Lower lobe of right lung (tissue), 2 donors: ENCODE measurements at regions not wholly inside any gene's neighbourhood (a gene's known extent, or its start where the extent isn't known, plus 50 kb on each side); places are given as distances from the start of the nearest gene placed in this dataset.
"Not testable (repeated sequence)": the region's sequence is repeated elsewhere in the genome, so short reads cannot be mapped to it uniquely, and the experiment has no call there.

Source experiments
- ATAC-seq, 2 donors: fragments of 200-7000 bp; cut with Tn5 transposase; one replicate each; pipeline ENCODE4 v1.9.1; 2020 to 2022; ENCODE audit warnings: mild to moderate bottlenecking in 2 of 2, moderate library complexity in 2 of 2
- DNase-seq: peaks from one replicate; pipeline ENCODE4 v3.0.0-alpha.2; 2020
- H3K27ac ChIP-seq: fragments of 200-600 bp; one replicate; pipeline ENCODE4 v1.8.0; 2022
- H3K27me3 ChIP-seq: fragments of 200-600 bp; one replicate; pipeline ENCODE4 v1.8.0; 2022; ENCODE audit warnings: low read depth
- H3K36me3 ChIP-seq: fragments of 200-600 bp; one replicate; pipeline ENCODE4 v1.8.0; 2022; ENCODE audit warnings: mild to moderate bottlenecking
- H3K4me1 ChIP-seq: fragments of 200-600 bp; one replicate; pipeline ENCODE4 v1.8.0; 2022
- H3K4me3 ChIP-seq: fragments of 200-600 bp; one replicate; pipeline ENCODE4 v1.8.0; 2022; ENCODE audit warnings: mild to moderate bottlenecking
- H3K9me3 ChIP-seq: fragments of 200-600 bp; one replicate; pipeline ENCODE4 v1.8.0; 2022
- intact Hi-C: fragments of 100-400 bp; cut with DNase I; formaldehyde crosslinking; loops from one replicate; pipeline ENCODE4 v1.11.0; 2022
- TF ChIP-seq, protein P1 (sequence below): fragments of 200-600 bp; IDR thresholded peaks from one replicate; pipeline ENCODE4 v1.8.0; 2022; ENCODE audit warnings: antibody characterized with exemption, mild to moderate bottlenecking
- donor health status: DM: no; HTN: yes; CAD: no; lungs with severe emphysema.

DNA sequence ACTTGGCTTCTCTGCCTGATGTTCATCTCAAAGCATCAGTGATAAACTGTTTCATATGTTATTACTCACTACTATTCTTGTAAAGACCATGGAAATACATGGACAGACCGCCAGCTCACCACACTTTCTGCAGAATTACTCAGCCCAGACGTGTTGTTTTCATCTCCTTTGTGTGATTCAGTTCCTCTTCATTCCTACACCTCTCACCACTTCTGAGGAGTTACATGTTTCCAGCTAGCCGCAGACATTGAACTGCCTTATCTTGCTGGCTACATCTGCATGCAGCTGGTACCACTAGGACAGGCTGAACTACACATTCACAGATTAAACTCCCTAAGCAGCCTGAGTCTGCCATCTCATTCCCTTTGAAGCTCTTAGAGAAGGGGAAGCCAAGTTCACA is 443.2 kb upstream of the FGF16 start:
- Histone ChIP-seq H3K9me3 (no peaks in the 10 kb centered on the region), H3K27ac (no peak overlapping the region), H3K36me3 (no peaks in the 10 kb centered on the region), H3K4me3 (no peak overlapping the region), H3K4me1 (no peaks in the 10 kb centered on the region), H3K27me3 (no peaks in the 10 kb centered on the region)
- intact Hi-C loops, result no loop called here
- no peak for ATAC-seq
- TF ChIP-seq, protein P1, sequence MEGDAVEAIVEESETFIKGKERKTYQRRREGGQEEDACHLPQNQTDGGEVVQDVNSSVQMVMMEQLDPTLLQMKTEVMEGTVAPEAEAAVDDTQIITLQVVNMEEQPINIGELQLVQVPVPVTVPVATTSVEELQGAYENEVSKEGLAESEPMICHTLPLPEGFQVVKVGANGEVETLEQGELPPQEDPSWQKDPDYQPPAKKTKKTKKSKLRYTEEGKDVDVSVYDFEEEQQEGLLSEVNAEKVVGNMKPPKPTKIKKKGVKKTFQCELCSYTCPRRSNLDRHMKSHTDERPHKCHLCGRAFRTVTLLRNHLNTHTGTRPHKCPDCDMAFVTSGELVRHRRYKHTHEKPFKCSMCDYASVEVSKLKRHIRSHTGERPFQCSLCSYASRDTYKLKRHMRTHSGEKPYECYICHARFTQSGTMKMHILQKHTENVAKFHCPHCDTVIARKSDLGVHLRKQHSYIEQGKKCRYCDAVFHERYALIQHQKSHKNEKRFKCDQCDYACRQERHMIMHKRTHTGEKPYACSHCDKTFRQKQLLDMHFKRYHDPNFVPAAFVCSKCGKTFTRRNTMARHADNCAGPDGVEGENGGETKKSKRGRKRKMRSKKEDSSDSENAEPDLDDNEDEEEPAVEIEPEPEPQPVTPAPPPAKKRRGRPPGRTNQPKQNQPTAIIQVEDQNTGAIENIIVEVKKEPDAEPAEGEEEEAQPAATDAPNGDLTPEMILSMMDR, result no peak
- DNase-seq, result no peak

DNA sequence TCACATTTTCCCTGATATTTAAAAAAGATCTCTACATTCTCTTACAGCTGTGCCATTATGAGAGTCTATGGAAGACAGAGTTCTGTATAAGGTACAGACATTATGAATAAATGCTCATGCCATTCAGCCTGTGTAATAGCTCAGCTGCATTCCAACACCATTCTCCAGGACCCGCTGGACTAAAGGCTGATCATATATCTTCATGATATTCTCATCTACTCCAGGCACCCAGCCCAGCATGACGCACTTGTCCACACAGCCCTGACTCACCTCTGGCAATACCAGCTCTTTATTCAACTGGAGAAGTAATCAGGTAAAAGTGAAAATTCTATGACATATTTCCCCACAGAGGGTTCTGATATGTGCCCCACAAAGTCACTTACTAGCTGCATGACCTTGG is 437.5 kb upstream of the FGF16 start:
- Histone ChIP-seq H3K4me1 (no peaks in the 10 kb centered on the region), H3K27ac (no peak overlapping the region), H3K9me3 (no peaks in the 10 kb centered on the region), H3K4me3 (no peak overlapping the region), H3K36me3 (no peaks in the 10 kb centered on the region), H3K27me3 (no peaks in the 10 kb centered on the region)
- TF ChIP-seq, protein P1, result no peak
- intact Hi-C loops, result no loop called here
- DNase-seq (no peak), ATAC-seq (peak in 1 of 2 donors; percentile 42)

DNA sequence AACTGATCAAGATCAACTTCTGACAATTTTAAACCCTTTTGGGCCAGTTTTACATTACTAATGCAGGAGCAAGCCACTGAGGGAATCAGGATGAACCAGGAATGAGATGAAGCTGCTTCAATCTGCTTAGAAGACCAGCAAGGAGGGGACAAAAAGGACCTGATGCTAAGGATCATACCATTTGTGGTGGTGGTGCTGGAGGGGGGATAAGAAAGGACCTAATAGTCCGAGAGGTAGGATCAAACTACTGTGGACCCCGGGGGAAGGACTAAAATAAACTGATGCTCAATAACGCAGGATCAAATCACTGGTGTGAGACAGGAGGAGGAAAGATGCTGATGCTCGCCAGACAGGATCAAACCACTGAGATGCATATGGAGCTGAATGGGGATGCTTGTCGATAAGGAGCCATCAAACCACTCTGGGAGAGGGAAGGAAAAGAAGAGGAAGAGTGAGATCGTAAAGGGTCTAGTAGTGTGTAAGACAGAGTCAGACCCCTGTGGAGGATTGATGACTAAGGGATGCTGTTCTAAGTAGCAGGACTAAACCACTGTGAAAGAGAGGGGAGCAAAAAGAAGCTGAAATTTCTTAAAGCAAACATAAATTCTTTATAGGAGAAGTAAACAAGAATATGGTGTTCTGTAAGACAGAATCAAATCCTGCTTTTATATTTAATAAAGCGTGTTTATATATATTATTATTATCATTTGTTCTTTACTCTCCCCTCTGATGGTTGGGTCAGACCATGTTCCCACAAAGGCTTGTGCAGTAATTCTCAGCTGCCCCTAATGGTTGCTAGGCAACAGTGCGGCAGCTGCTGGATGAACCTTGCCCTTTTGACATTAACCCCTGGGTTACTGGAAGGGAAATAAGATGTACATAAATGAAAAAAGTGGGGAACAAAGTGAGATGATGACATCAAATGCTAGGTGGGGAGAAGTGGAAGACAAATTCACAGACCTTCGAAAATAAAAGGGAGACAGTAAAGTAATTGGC is 432.5 kb upstream of the FGF16 start:
- no peak overlapping the region for H3K27ac ChIP-seq
- intact Hi-C loops, result no loop called here
- no peaks in the 10 kb centered on the region for H3K36me3 ChIP-seq
- H3K27me3 ChIP-seq, result no peaks in the 10 kb centered on the region
- no peak for ATAC-seq
- TF ChIP-seq, protein P1, result no peak
- DNase-seq, result no peak
- no peak overlapping the region for H3K4me3 ChIP-seq
- H3K9me3 ChIP-seq, result no peaks in the 10 kb centered on the region
- no peaks in the 10 kb centered on the region for H3K4me1 ChIP-seq

DNA sequence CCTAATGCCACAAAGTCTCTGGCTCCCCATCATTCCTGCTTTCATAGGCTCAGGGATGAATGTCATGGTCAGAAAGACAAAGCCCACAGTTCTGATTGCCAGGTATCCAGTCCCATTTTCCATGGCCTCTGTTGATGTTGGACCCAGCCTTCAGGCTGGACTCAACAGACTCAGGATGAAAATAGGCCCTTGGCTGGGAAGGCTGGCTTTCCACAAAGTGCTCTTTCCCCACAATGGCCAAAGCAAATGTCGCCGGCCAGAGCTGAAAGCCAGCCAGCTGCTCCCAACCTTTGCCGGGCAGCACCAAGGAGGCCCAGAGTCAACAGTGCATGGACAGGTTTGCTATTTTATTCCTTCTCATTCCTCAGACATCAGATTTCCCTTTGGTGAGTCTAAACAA is 430.1 kb upstream of the FGF16 start:
- Histone ChIP-seq H3K4me3 (no peak overlapping the region), H3K36me3 (no peaks in the 10 kb centered on the region), H3K27ac (no peak overlapping the region), H3K27me3 (no peaks in the 10 kb centered on the region), H3K4me1 (no peaks in the 10 kb centered on the region), H3K9me3 (no peaks in the 10 kb centered on the region)
- ATAC-seq, result no peak
- intact Hi-C loops, result no loop called here
- no peak for DNase-seq
- TF ChIP-seq, protein P1, result no peak

DNA sequence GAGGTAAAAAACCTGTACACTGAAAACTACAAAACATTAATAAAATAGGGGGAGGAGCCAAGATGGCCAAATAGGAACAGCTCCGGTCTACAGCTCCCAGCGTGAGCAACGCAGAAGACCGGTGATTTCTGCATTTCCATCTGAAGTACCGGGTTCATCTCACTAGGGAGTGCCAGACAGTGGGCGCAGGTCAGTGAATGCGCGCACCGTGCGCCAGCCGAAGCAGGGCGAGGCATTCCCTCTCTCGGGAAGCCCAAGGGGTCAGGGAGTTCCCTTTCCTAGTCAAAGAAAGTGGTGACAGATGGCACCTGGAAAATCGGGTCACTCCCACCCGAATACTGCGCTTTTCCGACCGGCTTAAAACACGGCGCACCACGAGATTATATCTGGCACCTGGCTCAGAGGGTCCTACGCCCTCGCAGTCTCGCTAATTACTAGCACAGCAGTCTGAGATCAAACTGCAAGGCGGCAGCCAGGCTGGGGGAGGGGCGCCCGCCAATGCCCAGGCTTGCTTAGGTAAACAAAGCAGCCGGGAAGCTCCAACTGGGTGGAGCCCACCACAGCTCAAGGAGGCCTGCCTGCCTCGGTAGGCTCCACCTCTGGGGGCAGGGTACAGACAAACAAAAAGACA is 400.9 kb upstream of the FGF16 start:
- H3K9me3 ChIP-seq, H3K27me3 ChIP-seq, H3K27ac ChIP-seq, H3K36me3 ChIP-seq, ATAC-seq, DNase-seq, H3K4me1 ChIP-seq, intact Hi-C loops: not testable (repeated sequence)
- H3K4me3 ChIP-seq, result peak overlapping the region; percentile 45

DNA sequence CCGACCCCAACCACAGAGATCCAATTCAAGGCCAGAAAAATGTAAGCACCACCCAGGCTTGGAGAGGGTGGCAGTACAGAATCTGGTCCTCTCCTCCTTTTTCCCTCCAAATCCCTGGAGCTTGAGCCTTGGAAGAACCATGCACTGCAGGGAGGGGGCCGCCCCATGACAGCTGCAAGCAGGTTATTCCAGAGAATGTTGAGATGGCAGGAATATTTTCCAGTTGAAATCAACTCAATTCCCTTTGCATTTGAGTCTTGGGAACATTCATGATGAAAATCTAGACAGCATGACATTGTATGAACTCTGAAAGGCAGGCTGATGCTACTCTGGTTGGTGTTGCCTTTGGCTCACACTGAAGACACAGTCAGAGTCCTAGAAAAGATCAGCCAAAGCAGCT is 386.6 kb upstream of the FGF16 start:
- no peak for DNase-seq
- TF ChIP-seq, protein P1, result no peak
- Histone ChIP-seq H3K4me3 (no peak overlapping the region), H3K36me3 (no peaks in the 10 kb centered on the region), H3K27me3 (no peaks in the 10 kb centered on the region), H3K9me3 (no peaks in the 10 kb centered on the region), H3K27ac (no peak overlapping the region), H3K4me1 (no peaks in the 10 kb centered on the region)
- intact Hi-C loops, result no loop called here
- ATAC-seq, result no peak
